Osteocyte (in vitro differentiated cells): ENCODE measurements at regions not wholly inside any gene's neighbourhood (a gene's known extent, or its start where the extent isn't known, plus 50 kb on each side); places are given as distances from the start of the nearest gene placed in this dataset.

Experiments used
- DNase-seq: peaks from one replicate; pipeline ENCODE4 v3.0.0; 2021; ENCODE audit warnings: mixed read lengths; ENCODE audit not compliant: unreplicated experiment; ENCODE audit errors: extremely low spot score
- H3K27ac Mint-ChIP-seq: one replicate; pipeline ENCODE4 v1.8.0; 2021; ENCODE audit warnings: mild to moderate bottlenecking, mixed read lengths; ENCODE audit not compliant: unreplicated experiment
- H3K27me3 Mint-ChIP-seq: one replicate; pipeline ENCODE4 v1.8.0; 2021; ENCODE audit warnings: mixed read lengths; ENCODE audit not compliant: unreplicated experiment
- H3K36me3 Mint-ChIP-seq: one replicate; pipeline ENCODE4 v1.8.0; 2021; ENCODE audit warnings: mixed read lengths; ENCODE audit not compliant: unreplicated experiment
- H3K4me1 Mint-ChIP-seq: one replicate; pipeline ENCODE4 v1.8.0; 2021; ENCODE audit warnings: mixed read lengths; ENCODE audit not compliant: unreplicated experiment
- H3K4me3 Mint-ChIP-seq: one replicate; pipeline ENCODE4 v1.8.0; 2021; ENCODE audit warnings: mild to moderate bottlenecking, moderate library complexity, mixed read lengths; ENCODE audit not compliant: unreplicated experiment
- H3K9me3 Mint-ChIP-seq: one replicate; pipeline ENCODE4 v1.8.0; 2021; ENCODE audit warnings: mixed read lengths; ENCODE audit not compliant: unreplicated experiment
- CTCF ChIP-seq: fragments of 200-600 bp; sonication (generic); IDR thresholded peaks from 2 replicates; pipeline ENCODE4 v1.5.0; 2021; ENCODE audit warnings: antibody characterized with exemption, mild to moderate bottlenecking, moderate library complexity

GRCh38 chr4:36614011-36614410 lies 332.6 kb downstream of the DTHD1 start:
- Mint-ChIP-seq H3K4me1 (no peaks in the 10 kb centered on the region), H3K27me3 (no peaks in the 10 kb centered on the region), H3K27ac (no peak overlapping the region), H3K36me3 (no peaks in the 10 kb centered on the region), H3K9me3 (peaks cover 16% of the 10 kb centered on the region), H3K4me3 (no peak overlapping the region)
- TF ChIP-seq CTCF, result no peak
- DNase-seq, result no peak

GRCh38 chr4:36618102-36618501 lies 336.7 kb downstream of the DTHD1 start:
- Mint-ChIP-seq H3K4me1 (no peaks in the 10 kb centered on the region), H3K27ac (no peak overlapping the region), H3K27me3 (no peaks in the 10 kb centered on the region), H3K4me3 (no peak overlapping the region), H3K36me3 (no peaks in the 10 kb centered on the region), H3K9me3 (peaks cover 8% of the 10 kb centered on the region)
- no peak for TF ChIP-seq CTCF
- DNase-seq, result no peak

- no peak overlapping the region for H3K4me3 Mint-ChIP-seq
- TF ChIP-seq CTCF, result no peak
Observed at GRCh38 chr4:36624030-36624429, 342.6 kb downstream of the DTHD1 start.

GRCh38 chr4:36638273-36638811 lies 356.9 kb downstream of the DTHD1 start:
- no peak for DNase-seq
- no peaks in the 10 kb centered on the region for H3K9me3 Mint-ChIP-seq
- H3K4me1 Mint-ChIP-seq, result no peaks in the 10 kb centered on the region
- H3K36me3 Mint-ChIP-seq, result no peaks in the 10 kb centered on the region
- no peak for TF ChIP-seq CTCF
- no peaks in the 10 kb centered on the region for H3K27me3 Mint-ChIP-seq
- H3K4me3 Mint-ChIP-seq, result no peak overlapping the region
- no peak overlapping the region for H3K27ac Mint-ChIP-seq

More at GRCh38 chr4:36624030-36624429, 342.6 kb downstream of the DTHD1 start:
- H3K9me3 Mint-ChIP-seq, result peaks cover 3% of the 10 kb centered on the region
- H3K4me1 Mint-ChIP-seq, result no peaks in the 10 kb centered on the region
- no peak for DNase-seq
- no peak overlapping the region for H3K27ac Mint-ChIP-seq
- H3K36me3 Mint-ChIP-seq, result no peaks in the 10 kb centered on the region
- H3K27me3 Mint-ChIP-seq, result no peaks in the 10 kb centered on the region

- DNase-seq, result no peak
- H3K4me1 Mint-ChIP-seq, result no peaks in the 10 kb centered on the region
- no peak overlapping the region for H3K27ac Mint-ChIP-seq
- H3K27me3 Mint-ChIP-seq, result no peaks in the 10 kb centered on the region
- no peak overlapping the region for H3K4me3 Mint-ChIP-seq
- H3K9me3 Mint-ChIP-seq, result no peaks in the 10 kb centered on the region
- no peaks in the 10 kb centered on the region for H3K36me3 Mint-ChIP-seq
- no peak for TF ChIP-seq CTCF
Observed at GRCh38 chr4:36640876-36641275, 359.5 kb downstream of the DTHD1 start.
